Thymus (tissue), 11 donors: ENCODE measurements at regions not wholly inside any gene's neighbourhood (a gene's known extent, or its start where the extent isn't known, plus 50 kb on each side); places are given as distances from the start of the nearest gene placed in this dataset.

Experiments
- DNase-seq, 9 donors: peaks; one replicate each; pipeline ENCODE4 v3.0.0-alpha.2; 2013; ENCODE audit warnings: low spot score in 9 of 9, low read depth in 6 of 9, missing footprints in 1 of 9
- H3K27ac ChIP-seq, 2 donors: one replicate each; pipeline ENCODE4 v1.5.1; 2013; ENCODE audit warnings: control low read depth in 1 of 2, low read depth in 1 of 2, low read length in 1 of 2, mild to moderate bottlenecking in 1 of 2, moderate library complexity in 1 of 2
- H3K27me3 ChIP-seq, 2 donors: one replicate each; pipeline ENCODE4 v1.5.1; 2013; ENCODE audit warnings: low read length in 1 of 2; ENCODE audit not compliant: control insufficient read depth in 2 of 2, insufficient read depth in 1 of 2
- H3K36me3 ChIP-seq, 2 donors: one replicate each; pipeline ENCODE4 v1.5.1; 2013; ENCODE audit warnings: low read length in 1 of 2, mild to moderate bottlenecking in 1 of 2, moderate library complexity in 1 of 2; ENCODE audit not compliant: control insufficient read depth in 2 of 2, insufficient read depth in 2 of 2
- H3K4me1 ChIP-seq, 2 donors: one replicate each; pipeline ENCODE4 v1.5.1; 2013; ENCODE audit warnings: low read length in 2 of 2; ENCODE audit not compliant: control insufficient read depth in 2 of 2, insufficient read depth in 2 of 2
- H3K4me3 ChIP-seq, 2 donors: one replicate each; pipeline ENCODE4 v1.5.1; 2013; ENCODE audit warnings: low read length in 2 of 2, control low read depth in 1 of 2, mild to moderate bottlenecking in 1 of 2
- H3K9me3 ChIP-seq, 2 donors: one replicate each; pipeline ENCODE4 v1.5.1; 2013; ENCODE audit warnings: low read length in 1 of 2, mild to moderate bottlenecking in 1 of 2; ENCODE audit not compliant: control insufficient read depth in 2 of 2, insufficient read depth in 1 of 2
- WGBS: extraction: QIAGEN DNeasy Blood & Tissue Kit; methylation state at CpG from one replicate; pipeline ENCODE4 v1.1.7; 2013; 5-methylcytosine and 5-hydroxymethylcytosine counted together
- donor health status: healthy.

- Histone ChIP-seq H3K9me3 (no peaks in the 10 kb centered on the region), H3K4me1 (no peaks in the 10 kb centered on the region), H3K27ac (no peak overlapping the region), H3K36me3 (no peaks in the 10 kb centered on the region), H3K27me3 (peaks cover 0 to 2% of the 10 kb centered on the region in 2 donors), H3K4me3 (no peak overlapping the region)
- no peak for DNase-seq
- 95% methylated on average over 5 of the region's 5 CpGs for WGBS
Observed at GRCh38 chr13:30026909-30027308, 176.5 kb upstream of the UBL3 start.

GRCh38 chr13:30026093-30026492, 175.7 kb upstream of the UBL3 start:
- Histone ChIP-seq H3K27ac (no peak overlapping the region), H3K4me3 (no peak overlapping the region), H3K36me3 (no peaks in the 10 kb centered on the region), H3K4me1 (no peaks in the 10 kb centered on the region), H3K27me3 (peaks cover 0 to 2% of the 10 kb centered on the region in 2 donors), H3K9me3 (no peaks in the 10 kb centered on the region)
- 92% methylated on average over 5 of the region's 5 CpGs for WGBS
- DNase-seq: no peak

GRCh38 chr13:30025351-30025750, 174.9 kb upstream of the UBL3 start:
- H3K4me1 ChIP-seq: no peaks in the 10 kb centered on the region
- no peak for DNase-seq

GRCh38 chr13:30024125-30024865, 173.9 kb upstream of the UBL3 start:
- H3K36me3 ChIP-seq: no peaks in the 10 kb centered on the region
- no peaks in the 10 kb centered on the region for H3K4me1 ChIP-seq
- DNase-seq: no peak
- 97% methylated on average over 8 of the region's 8 CpGs for WGBS
- H3K27ac ChIP-seq: no peak overlapping the region
- no peak overlapping the region for H3K4me3 ChIP-seq
- no peaks in the 10 kb centered on the region for H3K9me3 ChIP-seq
- H3K27me3 ChIP-seq: peaks cover 0 to 2% of the 10 kb centered on the region in 2 donors

More at GRCh38 chr13:30025351-30025750, 174.9 kb upstream of the UBL3 start:
- no peak overlapping the region for H3K4me3 ChIP-seq
- H3K27ac ChIP-seq: no peak overlapping the region
- H3K27me3 ChIP-seq: peaks cover 0 to 2% of the 10 kb centered on the region in 2 donors
- H3K9me3 ChIP-seq: no peaks in the 10 kb centered on the region
- 100% methylated on average over 1 of the region's 1 CpG for WGBS
- no peaks in the 10 kb centered on the region for H3K36me3 ChIP-seq

GRCh38 chr13:30023196-30023895, 172.9 kb upstream of the UBL3 start:
- DNase-seq: no peak
- Histone ChIP-seq H3K27ac (no peak overlapping the region), H3K36me3 (no peaks in the 10 kb centered on the region), H3K4me1 (no peaks in the 10 kb centered on the region), H3K9me3 (no peaks in the 10 kb centered on the region), H3K27me3 (peaks cover 0 to 2% of the 10 kb centered on the region in 2 donors), H3K4me3 (no peak overlapping the region)
- WGBS: 97% methylated on average over 8 of the region's 8 CpGs

GRCh38 chr13:30022796-30023195, 172.4 kb upstream of the UBL3 start:
- Histone ChIP-seq H3K36me3 (no peaks in the 10 kb centered on the region), H3K4me1 (no peaks in the 10 kb centered on the region), H3K4me3 (no peak overlapping the region), H3K27ac (no peak overlapping the region), H3K9me3 (peaks cover 0 to 2% of the 10 kb centered on the region in 2 donors), H3K27me3 (peaks cover 0 to 2% of the 10 kb centered on the region in 2 donors)
- no peak for DNase-seq
- WGBS: 96% methylated on average over 2 of the region's 2 CpGs

GRCh38 chr13:30022256-30022655, 171.8 kb upstream of the UBL3 start:
- no peak overlapping the region for H3K4me3 ChIP-seq
- WGBS: 95% methylated on average over 10 of the region's 10 CpGs
- H3K36me3 ChIP-seq: no peaks in the 10 kb centered on the region
- peaks cover 0 to 2% of the 10 kb centered on the region in 2 donors for H3K9me3 ChIP-seq
- H3K4me1 ChIP-seq: no peaks in the 10 kb centered on the region
- H3K27me3 ChIP-seq: peaks cover 0 to 2% of the 10 kb centered on the region in 2 donors
- no peak for DNase-seq
- H3K27ac ChIP-seq: no peak overlapping the region

- Histone ChIP-seq H3K4me1 (no peaks in the 10 kb centered on the region), H3K4me3 (no peak overlapping the region), H3K36me3 (no peaks in the 10 kb centered on the region), H3K27me3 (peaks cover 0 to 2% of the 10 kb centered on the region in 2 donors), H3K27ac (no peak overlapping the region), H3K9me3 (peaks cover 0 to 2% of the 10 kb centered on the region in 2 donors)
- WGBS: 87% methylated on average over 2 of the region's 2 CpGs
- no peak for DNase-seq
Observed at GRCh38 chr13:30021611-30022010, 171.2 kb upstream of the UBL3 start.

GRCh38 chr13:30020726-30021312, 170.4 kb upstream of the UBL3 start:
- WGBS: 94% methylated on average over 4 of the region's 4 CpGs
- Histone ChIP-seq H3K27me3 (peaks cover 0 to 2% of the 10 kb centered on the region in 2 donors), H3K27ac (no peak overlapping the region), H3K36me3 (no peaks in the 10 kb centered on the region), H3K9me3 (peaks cover 0 to 2% of the 10 kb centered on the region in 2 donors), H3K4me3 (no peak overlapping the region), H3K4me1 (no peaks in the 10 kb centered on the region)
- DNase-seq: no peak
